Choroid plexus epithelial cell (primary cell): ENCODE measurements at regions not wholly inside any gene's neighbourhood (a gene's known extent, or its start where the extent isn't known, plus 50 kb on each side); places are given as distances from the start of the nearest gene placed in this dataset.

Experiments
- DNase-seq: peaks from one replicate; pipeline ENCODE4 v3.0.0-alpha.2; 2010; ENCODE audit warnings: low read depth
- H3K4me3 ChIP-seq: 2 replicates; pipeline ENCODE4 v1.5.1; 2011; ENCODE audit warnings: low read depth, mild to moderate bottlenecking, control low read depth, low read length, moderate library complexity
- CTCF ChIP-seq: conservative IDR thresholded peaks from 2 replicates; pipeline ENCODE4 v1.5.1; 2011; ENCODE audit warnings: low read depth, mild to moderate bottlenecking, control low read depth, inconsistent platforms, low read length, moderate library complexity

GRCh38 chr9:80692751-80693150, 996.6 kb downstream of the TLE1 start:
- DNase-seq: no peak

GRCh38 chr9:80691229-80691628, 998.1 kb downstream of the TLE1 start:
- no peak for TF ChIP-seq CTCF
- H3K4me3 ChIP-seq: no peak overlapping the region
- DNase-seq: no peak

More at GRCh38 chr9:80692751-80693150, 996.6 kb downstream of the TLE1 start:
- no peak overlapping the region for H3K4me3 ChIP-seq
- no peak for TF ChIP-seq CTCF

- H3K4me3 ChIP-seq: no peak overlapping the region
- TF ChIP-seq CTCF: no peak
- no peak for DNase-seq
Measured at GRCh38 chr9:80690349-80690939, 998.9 kb downstream of the TLE1 start.

DNA sequence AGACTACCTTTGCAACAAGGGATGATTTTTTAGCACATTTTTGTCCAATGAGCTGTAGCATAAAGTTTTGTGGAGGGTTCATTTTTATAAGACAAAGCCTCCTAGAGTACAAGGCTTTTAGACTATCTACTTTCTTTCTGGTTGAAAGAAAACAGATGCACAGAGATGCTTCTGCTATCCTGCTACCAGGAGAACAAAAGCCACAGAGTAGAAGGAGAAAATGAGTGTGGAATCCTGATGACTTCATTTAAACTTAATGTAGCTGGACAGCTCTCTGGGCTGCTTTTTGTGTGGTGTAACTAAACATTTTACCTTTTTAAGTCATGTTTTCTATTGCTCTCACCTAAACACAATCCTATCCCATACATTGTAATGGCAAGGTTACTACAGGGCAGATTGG, 1009.4 kb downstream of the TLE1 start:
- no peak overlapping the region for H3K4me3 ChIP-seq
- DNase-seq: peak; percentile 2
- TF ChIP-seq CTCF: no peak

DNA sequence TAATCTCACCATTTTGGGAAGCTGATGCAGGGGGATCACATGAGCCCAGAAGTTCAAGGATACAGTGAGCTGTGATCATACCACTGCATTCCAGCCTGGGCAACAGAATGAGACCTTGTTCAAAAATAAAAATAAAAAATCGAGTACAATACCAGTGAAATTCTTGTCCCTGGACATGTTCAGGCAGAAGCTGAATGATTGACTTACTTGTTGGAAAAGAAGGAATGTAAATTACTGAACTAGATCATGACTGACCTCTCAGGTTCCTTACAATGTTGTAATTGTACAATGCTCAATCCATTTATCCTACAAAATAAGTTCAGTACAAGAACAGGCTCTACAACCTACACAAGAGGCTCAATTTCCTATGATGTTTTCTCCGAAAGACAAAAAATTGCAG, 1010.4 kb downstream of the TLE1 start:
- no peak for DNase-seq
- no peak overlapping the region for H3K4me3 ChIP-seq
- TF ChIP-seq CTCF: no peak

- no peak for TF ChIP-seq CTCF
- no peak overlapping the region for H3K4me3 ChIP-seq
- DNase-seq: no peak
Measured at GRCh38 chr9:80673496-80673895, 1015.9 kb downstream of the TLE1 start.

DNA sequence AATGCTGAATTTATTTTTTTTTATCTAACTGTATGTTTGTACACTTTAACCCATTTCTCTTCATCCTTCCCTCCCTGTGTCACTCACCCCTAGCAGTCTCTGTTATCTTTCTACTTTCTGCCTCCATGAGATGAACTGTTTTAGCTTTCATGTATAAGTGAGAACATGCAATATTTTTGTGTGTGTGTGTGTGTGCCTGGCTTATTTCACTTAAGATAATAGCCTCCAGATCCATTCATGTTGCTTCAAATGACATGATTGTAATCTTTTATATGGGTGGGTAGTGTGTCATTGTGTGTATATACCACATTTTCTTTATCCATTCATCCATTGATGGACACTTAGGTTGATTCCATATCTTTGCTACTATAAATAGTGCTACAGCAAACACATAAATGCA, 1023.9 kb downstream of the TLE1 start:
- TF ChIP-seq CTCF: no peak
- H3K4me3 ChIP-seq: no peak overlapping the region
- no peak for DNase-seq
